ENCODE measurements at regions not wholly inside any gene's neighbourhood (a gene's known extent, or its start where the extent isn't known, plus 50 kb on each side); places are given as distances from the start of the nearest gene placed in this dataset.

DNA sequence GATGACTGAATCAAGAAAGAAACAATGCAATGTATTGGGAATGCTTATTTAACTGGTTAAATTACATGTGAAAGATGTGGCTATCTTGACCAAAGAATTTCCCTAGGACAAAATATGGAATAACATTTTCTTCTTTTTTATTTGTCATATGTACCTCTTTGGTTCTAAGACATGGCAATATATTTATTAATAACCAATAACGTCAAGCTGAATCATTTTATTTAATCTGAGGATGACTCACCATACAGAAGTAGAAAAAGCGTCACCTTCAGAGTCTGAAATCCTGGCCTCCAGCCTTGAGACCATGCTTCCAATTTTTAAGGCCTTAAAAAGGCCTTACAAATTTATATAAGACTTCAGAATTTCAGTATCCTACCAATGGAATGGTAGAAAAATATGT lies 1464.9 kb downstream of the SUCLG1 start:
- 6% methylated on average over 2 of the region's 2 CpGs for WGBS (ENCODE audit: insufficient coverage, insufficient replicate concordance, low lambda C conversion rate, missing lambda C conversion rate)
- RAD21 ChIA-PET (ENCODE audit: unreplicated experiment): no interaction called here
- Histone ChIP-seq H3K4me3 (no peak overlapping the region), H3K27ac (ENCODE audit: control insufficient read depth, insufficient read depth) (no peak overlapping the region), H3K9me3 (replicated peaks; ENCODE audit: control insufficient read depth, insufficient read depth, low read length) (no peaks in the 10 kb centered on the region), H4K20me1 (ENCODE audit: control insufficient read depth, insufficient read depth) (no peaks in the 10 kb centered on the region), H3K4me2 (ENCODE audit: control insufficient read depth, insufficient read depth) (no peak overlapping the region), H3K4me1 (ENCODE audit: control insufficient read depth, insufficient read depth, low read length) (no peaks in the 10 kb centered on the region), H3K79me2 (ENCODE audit: control insufficient read depth, insufficient read depth, low read length) (no peaks in the 10 kb centered on the region), H3K36me3 (ENCODE audit: control insufficient read depth in 2 of 2, insufficient read depth in 2 of 2, low read length in 1 of 2) (no peaks in the 10 kb centered on the region), H3K9ac (ENCODE audit: control insufficient read depth, insufficient read depth, low read length) (no peak overlapping the region), H2AFZ (ENCODE audit: control insufficient read depth, low read depth, low read length) (no peak overlapping the region), H3K27me3 (replicated peaks in 1 of 2; ENCODE audit: control insufficient read depth in 2 of 2, insufficient read depth in 2 of 2, low read length in 1 of 2) (no peaks in the 10 kb centered on the region)
- ATAC-seq (no peak), FAIRE-seq (no peak), DNase-seq (ENCODE audit: low read depth, low spot score) (no peak)
- intact Hi-C loops (cut with micrococcal nuclease; ENCODE audit: unreplicated experiment): no loop called here
- in situ Hi-C loops (cut with MboI): no loop called here
- POLR2A ChIA-PET: no interaction called here
- SMC1A ChIA-PET (ENCODE audit: uncharacterized antibody, unreplicated experiment): interaction anchor here (1.4 kb wide), 1 partner anchor 12 kb away, joined by 3 read pairs; no protein-coding TSS in a partner anchor
- CTCF ChIA-PET: no interaction called here
- BruUV-seq (replicated peaks): no TSS peak
- TF ChIP-seq RFX5 (IDR thresholded peaks at IDR 0.05; ENCODE audit: low read depth, low read length) (no peak), ZNF622 (IDR thresholded peaks at IDR 0.05) (no peak), SIX5 (IDR thresholded peaks at IDR 0.05; ENCODE audit: low read depth, low read length, severe bottlenecking) (no peak), IKZF1 (conservative IDR thresholded peaks at IDR 0.05) (no peak), KLF5 (IDR thresholded peaks at IDR 0.05; ENCODE audit: partially characterized antibody) (no peak), NFYA (IDR thresholded peaks at IDR 0.05; ENCODE audit: borderline replicate concordance, low read depth, low read length) (no peak), CBX5 (IDR thresholded peaks at IDR 0.05; ENCODE audit: low read depth) (no peak), ESRRA (IDR thresholded peaks at IDR 0.05; ENCODE audit: low read length) (no peak), ZZZ3 (IDR thresholded peaks at IDR 0.05; ENCODE audit: control insufficient read depth, insufficient read length, low read depth) (no peak), KAT2A (conservative IDR thresholded peaks at IDR 0.05; ENCODE audit: control insufficient read depth, low read depth, low read length) (no peak), MTA3 (IDR thresholded peaks at IDR 0.05; ENCODE audit: borderline replicate concordance, low read length) (no peak), SMAD5 (IDR thresholded peaks at IDR 0.05; ENCODE audit: low read depth) (no peak), YBX1 (IDR thresholded peaks at IDR 0.05) (no peak)
- TF ChIP-seq, protein P1, sequence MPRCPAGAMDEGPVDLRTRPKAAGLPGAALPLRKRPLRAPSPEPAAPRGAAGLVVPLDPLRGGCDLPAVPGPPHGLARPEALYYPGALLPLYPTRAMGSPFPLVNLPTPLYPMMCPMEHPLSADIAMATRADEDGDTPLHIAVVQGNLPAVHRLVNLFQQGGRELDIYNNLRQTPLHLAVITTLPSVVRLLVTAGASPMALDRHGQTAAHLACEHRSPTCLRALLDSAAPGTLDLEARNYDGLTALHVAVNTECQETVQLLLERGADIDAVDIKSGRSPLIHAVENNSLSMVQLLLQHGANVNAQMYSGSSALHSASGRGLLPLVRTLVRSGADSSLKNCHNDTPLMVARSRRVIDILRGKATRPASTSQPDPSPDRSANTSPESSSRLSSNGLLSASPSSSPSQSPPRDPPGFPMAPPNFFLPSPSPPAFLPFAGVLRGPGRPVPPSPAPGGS (IDR thresholded peaks at IDR 0.05; ENCODE audit: borderline replicate concordance, insufficient read depth, low read depth, low read length, poor library complexity, severe bottlenecking): no peak
- TF ChIP-seq, protein P2, sequence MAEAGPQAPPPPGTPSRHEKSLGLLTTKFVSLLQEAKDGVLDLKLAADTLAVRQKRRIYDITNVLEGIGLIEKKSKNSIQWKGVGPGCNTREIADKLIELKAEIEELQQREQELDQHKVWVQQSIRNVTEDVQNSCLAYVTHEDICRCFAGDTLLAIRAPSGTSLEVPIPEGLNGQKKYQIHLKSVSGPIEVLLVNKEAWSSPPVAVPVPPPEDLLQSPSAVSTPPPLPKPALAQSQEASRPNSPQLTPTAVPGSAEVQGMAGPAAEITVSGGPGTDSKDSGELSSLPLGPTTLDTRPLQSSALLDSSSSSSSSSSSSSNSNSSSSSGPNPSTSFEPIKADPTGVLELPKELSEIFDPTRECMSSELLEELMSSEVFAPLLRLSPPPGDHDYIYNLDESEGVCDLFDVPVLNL (IDR thresholded peaks at IDR 0.05; ENCODE audit: low read depth, low read length): no peak
- TF ChIP-seq, protein P3, sequence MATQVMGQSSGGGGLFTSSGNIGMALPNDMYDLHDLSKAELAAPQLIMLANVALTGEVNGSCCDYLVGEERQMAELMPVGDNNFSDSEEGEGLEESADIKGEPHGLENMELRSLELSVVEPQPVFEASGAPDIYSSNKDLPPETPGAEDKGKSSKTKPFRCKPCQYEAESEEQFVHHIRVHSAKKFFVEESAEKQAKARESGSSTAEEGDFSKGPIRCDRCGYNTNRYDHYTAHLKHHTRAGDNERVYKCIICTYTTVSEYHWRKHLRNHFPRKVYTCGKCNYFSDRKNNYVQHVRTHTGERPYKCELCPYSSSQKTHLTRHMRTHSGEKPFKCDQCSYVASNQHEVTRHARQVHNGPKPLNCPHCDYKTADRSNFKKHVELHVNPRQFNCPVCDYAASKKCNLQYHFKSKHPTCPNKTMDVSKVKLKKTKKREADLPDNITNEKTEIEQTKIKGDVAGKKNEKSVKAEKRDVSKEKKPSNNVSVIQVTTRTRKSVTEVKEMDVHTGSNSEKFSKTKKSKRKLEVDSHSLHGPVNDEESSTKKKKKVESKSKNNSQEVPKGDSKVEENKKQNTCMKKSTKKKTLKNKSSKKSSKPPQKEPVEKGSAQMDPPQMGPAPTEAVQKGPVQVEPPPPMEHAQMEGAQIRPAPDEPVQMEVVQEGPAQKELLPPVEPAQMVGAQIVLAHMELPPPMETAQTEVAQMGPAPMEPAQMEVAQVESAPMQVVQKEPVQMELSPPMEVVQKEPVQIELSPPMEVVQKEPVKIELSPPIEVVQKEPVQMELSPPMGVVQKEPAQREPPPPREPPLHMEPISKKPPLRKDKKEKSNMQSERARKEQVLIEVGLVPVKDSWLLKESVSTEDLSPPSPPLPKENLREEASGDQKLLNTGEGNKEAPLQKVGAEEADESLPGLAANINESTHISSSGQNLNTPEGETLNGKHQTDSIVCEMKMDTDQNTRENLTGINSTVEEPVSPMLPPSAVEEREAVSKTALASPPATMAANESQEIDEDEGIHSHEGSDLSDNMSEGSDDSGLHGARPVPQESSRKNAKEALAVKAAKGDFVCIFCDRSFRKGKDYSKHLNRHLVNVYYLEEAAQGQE (IDR thresholded peaks at IDR 0.05; ENCODE audit: low read depth, low read length): no peak
- TF ChIP-seq, protein P4, sequence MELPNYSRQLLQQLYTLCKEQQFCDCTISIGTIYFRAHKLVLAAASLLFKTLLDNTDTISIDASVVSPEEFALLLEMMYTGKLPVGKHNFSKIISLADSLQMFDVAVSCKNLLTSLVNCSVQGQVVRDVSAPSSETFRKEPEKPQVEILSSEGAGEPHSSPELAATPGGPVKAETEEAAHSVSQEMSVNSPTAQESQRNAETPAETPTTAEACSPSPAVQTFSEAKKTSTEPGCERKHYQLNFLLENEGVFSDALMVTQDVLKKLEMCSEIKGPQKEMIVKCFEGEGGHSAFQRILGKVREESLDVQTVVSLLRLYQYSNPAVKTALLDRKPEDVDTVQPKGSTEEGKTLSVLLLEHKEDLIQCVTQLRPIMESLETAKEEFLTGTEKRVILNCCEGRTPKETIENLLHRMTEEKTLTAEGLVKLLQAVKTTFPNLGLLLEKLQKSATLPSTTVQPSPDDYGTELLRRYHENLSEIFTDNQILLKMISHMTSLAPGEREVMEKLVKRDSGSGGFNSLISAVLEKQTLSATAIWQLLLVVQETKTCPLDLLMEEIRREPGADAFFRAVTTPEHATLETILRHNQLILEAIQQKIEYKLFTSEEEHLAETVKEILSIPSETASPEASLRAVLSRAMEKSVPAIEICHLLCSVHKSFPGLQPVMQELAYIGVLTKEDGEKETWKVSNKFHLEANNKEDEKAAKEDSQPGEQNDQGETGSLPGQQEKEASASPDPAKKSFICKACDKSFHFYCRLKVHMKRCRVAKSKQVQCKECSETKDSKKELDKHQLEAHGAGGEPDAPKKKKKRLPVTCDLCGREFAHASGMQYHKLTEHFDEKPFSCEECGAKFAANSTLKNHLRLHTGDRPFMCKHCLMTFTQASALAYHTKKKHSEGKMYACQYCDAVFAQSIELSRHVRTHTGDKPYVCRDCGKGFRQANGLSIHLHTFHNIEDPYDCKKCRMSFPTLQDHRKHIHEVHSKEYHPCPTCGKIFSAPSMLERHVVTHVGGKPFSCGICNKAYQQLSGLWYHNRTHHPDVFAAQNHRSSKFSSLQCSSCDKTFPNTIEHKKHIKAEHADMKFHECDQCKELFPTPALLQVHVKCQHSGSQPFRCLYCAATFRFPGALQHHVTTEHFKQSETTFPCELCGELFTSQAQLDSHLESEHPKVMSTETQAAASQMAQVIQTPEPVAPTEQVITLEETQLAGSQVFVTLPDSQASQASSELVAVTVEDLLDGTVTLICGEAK (IDR thresholded peaks at IDR 0.05; ENCODE audit: borderline replicate concordance): no peak
